Hepatocyte (in vitro differentiated cells): ENCODE measurements at regions not wholly inside any gene's neighbourhood (a gene's known extent, or its start where the extent isn't known, plus 50 kb on each side); places are given as distances from the start of the nearest gene placed in this dataset.

Source experiments
- CTCF ChIP-seq: fragments of 200-600 bp; sonication (generic); IDR thresholded peaks from 2 replicates; pipeline ENCODE4 v1.5.1; 2016; ENCODE audit warnings: antibody characterized with exemption, mild to moderate bottlenecking; ENCODE audit not compliant: poor library complexity
- EZH2phosphoT487 ChIP-seq: fragments of 200-600 bp; sonication (generic); IDR thresholded peaks from one replicate; pipeline ENCODE4 v1.6.1; 2018; ENCODE audit warnings: antibody characterized with exemption, mild to moderate bottlenecking, low read depth, moderate library complexity; ENCODE audit not compliant: unreplicated experiment, severe bottlenecking

DNA sequence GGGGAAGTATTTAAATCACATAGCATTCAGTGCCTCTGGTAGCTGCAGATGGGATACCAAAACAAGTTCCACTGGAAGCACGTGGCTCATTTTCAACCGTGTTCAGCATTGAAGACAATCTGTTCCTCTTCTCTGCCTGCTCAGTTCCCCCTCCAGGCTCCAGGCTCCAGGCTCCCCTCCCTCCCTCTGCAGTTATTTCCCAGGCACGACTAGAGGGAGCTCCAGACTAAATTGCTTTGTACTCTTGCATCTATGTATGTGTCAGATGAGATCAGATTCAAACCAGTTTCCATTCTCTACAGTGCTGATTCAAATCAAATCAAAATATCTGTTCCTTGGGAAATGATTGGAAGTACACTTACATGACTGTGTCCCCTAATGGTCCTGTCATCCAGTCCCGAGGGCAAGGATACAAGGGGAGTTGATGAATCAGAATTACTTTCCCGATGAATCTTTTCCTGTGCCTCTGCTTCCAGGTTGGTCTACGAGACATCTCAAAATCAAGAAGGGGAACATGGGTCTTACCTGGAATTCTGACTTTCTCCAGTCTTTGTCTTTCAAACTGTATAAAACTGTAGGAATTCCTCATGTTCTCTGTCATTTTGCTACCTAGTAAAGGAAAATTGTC lies 600.5 kb downstream of the EDEM1 start:
- TF ChIP-seq EZH2phosphoT487 (no peak), CTCF (peak; percentile 63)
